HepG2 (cell line): ENCODE measurements at regions not wholly inside any gene's neighbourhood (a gene's known extent, or its start where the extent isn't known, plus 50 kb on each side); places are given as distances from the start of the nearest gene placed in this dataset.

ENCODE experiments used
- EP300 ChIP-seq, 3 experiments: sonication (generic) in 1 of 3; formaldehyde crosslinking in 1 of 3; IDR thresholded peaks; 2 replicates each; pipeline versions ENCODE4 v1.5.1 to v1.6.1; 2011 to 2020; ENCODE audit warnings: low read depth in 2 of 3, low read length in 2 of 3, borderline replicate concordance in 1 of 3, improper control_type of control experiment in 1 of 3, mild to moderate bottlenecking in 1 of 3, missing genetic modification reagents in 1 of 3, moderate library complexity in 1 of 3
- FUBP1 ChIP-seq: sonication (generic); formaldehyde crosslinking; IDR thresholded peaks from 2 replicates; pipeline ENCODE4 v1.5.1; 2020; ENCODE audit warnings: missing genetic modification reagents, mild to moderate bottlenecking, borderline replicate concordance
- HIVEP1 ChIP-seq: sonication (generic); formaldehyde crosslinking; IDR thresholded peaks from 2 replicates; pipeline ENCODE4 v1.4.0; 2020; ENCODE audit warnings: mild to moderate bottlenecking, missing genetic modification reagents
- KLF12 ChIP-seq: sonication (generic); formaldehyde crosslinking; IDR thresholded peaks from 2 replicates; pipeline ENCODE4 v1.4.0; 2020; ENCODE audit warnings: missing genetic modification reagents, borderline replicate concordance
- MAZ ChIP-seq, 2 experiments: sonication (generic) in 1 of 2; formaldehyde crosslinking in 1 of 2; IDR thresholded peaks; 2 replicates each; pipeline versions ENCODE4 v1.5.0 to v1.6.1; 2012 to 2020; ENCODE audit warnings: low read depth in 2 of 2, mild to moderate bottlenecking in 2 of 2, borderline replicate concordance in 1 of 2, improper control_type of control experiment in 1 of 2, low read length in 1 of 2, missing genetic modification reagents in 1 of 2, moderate library complexity in 1 of 2
- MEF2D ChIP-seq: sonication (generic); formaldehyde crosslinking; IDR thresholded peaks from 2 replicates; pipeline ENCODE4 v1.5.1; 2020; ENCODE audit warnings: mild to moderate bottlenecking, missing genetic modification reagents
- MXI1 ChIP-seq: IDR thresholded peaks from 3 replicates; pipeline ENCODE4 v1.6.1; 2012; ENCODE audit warnings: low read depth, low read length, inconsistent platforms, borderline replicate concordance
- NCOR1 ChIP-seq: fragments of 200-600 bp; sonication (generic); IDR thresholded peaks from 2 replicates; pipeline ENCODE4 v1.7.0; 2017; ENCODE audit warnings: antibody characterized with exemption, low read length, borderline replicate concordance
- NFYC ChIP-seq: IDR thresholded peaks from 2 replicates; pipeline ENCODE4 v1.6.1; 2016; ENCODE audit warnings: missing genetic modification reagents, missing compliant biosample characterization
- TEF ChIP-seq: sonication (generic); formaldehyde crosslinking; IDR thresholded peaks from 2 replicates; pipeline ENCODE4 v1.5.0; 2020; ENCODE audit warnings: missing genetic modification reagents
- THAP11 ChIP-seq: IDR thresholded peaks from 2 replicates; pipeline ENCODE4 v1.6.1; 2016; ENCODE audit warnings: missing biosample characterization, missing genetic modification reagents
- ZBTB26 ChIP-seq: IDR thresholded peaks from 2 replicates; pipeline ENCODE4 v1.6.1; 2016; ENCODE audit warnings: missing compliant biosample characterization, missing genetic modification reagents, borderline replicate concordance
- ZNF138 ChIP-seq: sonication (generic); formaldehyde crosslinking; IDR thresholded peaks from 2 replicates; pipeline ENCODE4 v1.5.0; 2020; ENCODE audit warnings: mild to moderate bottlenecking, low read depth, missing genetic modification reagents
- ZNF740 ChIP-seq: sonication (generic); formaldehyde crosslinking; IDR thresholded peaks from 2 replicates; pipeline ENCODE4 v1.4.0; 2020; ENCODE audit warnings: missing genetic modification reagents

GRCh38 chr2:7242189-7242867 lies 325.1 kb downstream of the RNF144A start:
- TF ChIP-seq ZNF740 (CRISPR knock-in tag), result no peak
- TF ChIP-seq FUBP1 (CRISPR knock-in tag), result no peak
- TF ChIP-seq NFYC (CRISPR knock-in tag), result no peak
- TF ChIP-seq MXI1, result no peak
- TF ChIP-seq ZBTB26 (CRISPR knock-in tag), result no peak
- TF ChIP-seq TEF (CRISPR knock-in tag), result no peak
- TF ChIP-seq KLF12, result no peak
- TF ChIP-seq HIVEP1, result no peak
- no peak for TF ChIP-seq MEF2D (CRISPR knock-in tag)
- TF ChIP-seq MAZ (IDR thresholded peaks at IDR 0.05; ENCODE audit: borderline replicate concordance, low read depth, low read length), result no peak
- no peak for TF ChIP-seq MAZ (CRISPR knock-in tag; IDR thresholded peaks at IDR 0.05; ENCODE audit: low read depth)
- TF ChIP-seq THAP11 (CRISPR knock-in tag), result no peak
- TF ChIP-seq ZNF138 (CRISPR knock-in tag), result no peak
- TF ChIP-seq EP300 (IDR thresholded peaks at IDR 0.05; ENCODE audit: low read depth in 2 of 2, low read length in 2 of 2), result no peak
- no peak for TF ChIP-seq EP300 (CRISPR knock-in tag; IDR thresholded peaks at IDR 0.05; ENCODE audit: borderline replicate concordance)
- no peak for TF ChIP-seq NCOR1
